Stromal cell of bone marrow (primary cell): ENCODE measurements at regions not wholly inside any gene's neighbourhood (a gene's known extent, or its start where the extent isn't known, plus 50 kb on each side); places are given as distances from the start of the nearest gene placed in this dataset.
"Not testable (repeated sequence)": the region's sequence is repeated elsewhere in the genome, so short reads cannot be mapped to it uniquely, and the experiment has no call there.

ENCODE experiments used
- DNase-seq: peaks from one replicate; pipeline ENCODE4 v3.0.0-alpha.2; 2012; ENCODE audit warnings: low read depth

DNA sequence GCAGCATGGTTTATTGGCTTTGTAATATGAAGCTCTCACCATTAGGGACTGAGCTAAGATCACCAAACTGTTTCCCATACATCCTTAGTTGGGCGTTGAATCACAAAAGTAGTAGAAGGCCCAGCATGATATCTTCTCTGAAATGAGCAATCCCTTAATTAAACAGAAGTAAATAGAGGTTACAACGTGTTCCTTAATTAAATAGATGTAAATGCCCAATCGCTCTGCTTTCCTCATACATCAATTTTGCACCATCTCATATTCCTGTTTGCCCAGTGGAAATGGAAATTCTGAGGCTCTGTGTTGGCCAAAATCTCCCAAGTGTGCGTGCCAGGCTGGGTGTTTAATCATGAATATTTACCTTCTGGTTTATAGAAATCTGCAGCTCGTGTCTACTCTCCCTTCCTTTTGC is 107.4 kb upstream of the FOXB1 start:
- DNase-seq = no peak

DNA sequence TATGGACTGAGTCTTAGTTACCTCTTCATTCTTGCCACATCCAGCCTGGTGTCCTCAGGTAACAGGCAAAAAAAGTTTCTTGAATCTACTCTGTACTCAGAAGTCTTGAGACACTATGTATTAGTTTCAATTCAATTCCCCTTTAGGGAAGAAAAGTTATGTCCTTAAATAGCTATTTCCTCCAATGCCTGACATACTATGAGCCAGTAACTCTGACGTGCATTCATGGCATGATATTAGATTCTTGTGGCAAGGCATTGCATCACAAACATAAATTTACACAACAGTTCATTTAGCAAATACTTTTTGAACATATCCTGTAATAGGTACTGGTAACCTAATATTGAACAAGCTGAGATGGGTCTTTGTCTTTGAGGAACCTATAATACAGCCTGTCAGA is 109.3 kb upstream of the FOXB1 start:
- no peak for DNase-seq

DNA sequence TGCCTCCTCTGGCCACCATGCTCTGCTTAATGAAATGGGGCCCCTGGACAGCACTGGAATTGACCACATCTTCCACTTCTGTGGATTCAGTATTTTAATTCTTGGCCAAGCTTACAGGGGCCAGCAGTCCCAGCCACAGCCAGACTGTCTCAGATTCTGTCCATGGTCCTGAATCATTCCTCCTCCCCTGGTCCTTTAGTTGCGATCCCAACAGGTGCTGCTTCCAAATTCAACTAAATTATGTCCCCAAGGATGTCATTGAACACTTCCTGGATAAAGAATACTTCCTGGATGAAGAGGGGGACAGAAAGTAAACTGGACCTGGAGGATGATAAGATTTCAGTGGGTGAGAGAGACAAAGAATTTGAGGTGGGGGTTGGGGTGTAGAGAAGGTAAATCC is 111.1 kb upstream of the FOXB1 start:
- no peak for DNase-seq

DNA sequence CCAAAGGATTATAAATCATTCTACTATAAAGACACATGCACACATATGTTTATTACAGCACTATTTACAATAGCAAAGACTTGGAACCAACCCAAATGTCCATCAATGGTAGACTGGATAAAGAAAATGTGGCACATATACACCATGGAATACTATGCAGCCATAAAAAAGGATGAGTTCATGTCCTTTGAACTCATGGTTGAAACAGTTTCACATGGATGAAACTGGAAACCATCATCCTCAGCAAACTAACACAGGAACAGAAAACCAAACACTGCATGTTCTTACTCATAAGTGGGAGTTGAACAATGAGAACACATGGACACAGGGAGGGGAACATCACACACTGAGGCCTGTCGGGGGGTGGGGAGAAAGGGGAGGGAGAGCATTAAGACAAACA is 116.2 kb upstream of the FOXB1 start:
- not testable (repeated sequence) for DNase-seq

- DNase-seq = no peak
These were observed 116.9 kb upstream of the FOXB1 start for GRCh38 chr15:59887211-59887610.

GRCh38 chr15:59886441-59886840 is 117.7 kb upstream of the FOXB1 start:
- DNase-seq = no peak

DNA sequence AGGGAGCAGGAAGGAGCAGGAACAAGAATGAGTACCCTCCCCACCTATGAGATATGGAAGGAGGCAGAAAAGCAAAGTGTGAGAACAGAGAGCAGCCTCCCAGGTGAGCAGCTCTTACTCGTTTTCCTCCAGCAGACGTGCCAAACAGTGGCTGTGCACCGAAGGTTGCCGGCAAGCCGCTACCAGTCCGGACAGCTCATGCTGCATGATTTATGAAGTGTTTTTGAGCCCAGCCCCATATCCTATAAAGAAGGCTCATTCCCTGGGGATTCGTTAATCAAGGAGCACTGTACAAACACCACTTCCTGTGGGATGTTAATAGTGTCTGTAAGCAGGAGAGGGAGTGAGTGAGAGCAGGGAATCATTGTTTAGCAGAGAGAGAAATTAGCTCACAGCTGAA is 118.3 kb upstream of the FOXB1 start:
- no peak for DNase-seq

DNA sequence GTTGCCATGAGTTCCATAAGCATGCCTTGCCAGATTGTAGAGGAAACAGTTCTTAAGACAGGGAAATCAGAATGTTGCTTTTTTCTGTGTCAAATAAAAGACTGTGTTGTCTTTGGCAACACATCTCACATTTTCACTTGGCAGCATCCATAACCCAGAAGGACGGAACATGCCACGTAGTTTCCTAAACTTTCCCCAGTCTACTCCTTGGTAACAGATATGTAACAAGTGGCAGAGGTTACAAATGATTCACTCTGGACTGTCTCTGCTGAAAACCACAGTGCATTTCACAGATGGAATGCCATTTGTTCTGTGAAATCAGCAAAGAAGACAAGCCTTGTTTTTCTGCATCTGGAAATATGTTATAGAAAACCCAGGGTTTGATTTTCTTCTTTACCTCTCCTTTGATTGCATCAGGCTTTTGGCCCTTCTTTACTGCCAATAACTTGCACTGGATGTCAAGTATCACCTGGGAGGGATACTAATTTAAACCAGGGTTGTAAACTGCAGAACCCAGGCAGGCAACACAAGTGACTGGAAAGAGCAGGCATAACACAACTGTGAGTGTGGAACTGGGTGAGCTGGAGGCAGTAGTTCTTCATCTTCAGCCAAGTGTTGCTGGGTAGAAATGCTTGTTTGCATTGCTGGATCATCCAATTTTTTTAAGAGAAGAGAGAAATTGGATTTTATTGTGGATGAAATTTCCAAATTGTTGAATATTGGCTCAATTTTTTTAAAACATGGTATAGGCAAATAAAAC is 124.4 kb upstream of the FOXB1 start:
- peak; percentile 71 for DNase-seq

GRCh38 chr15:59876140-59876539 is 128.0 kb upstream of the FOXB1 start:
- no peak for DNase-seq

- no peak for DNase-seq
These were observed 130.4 kb upstream of the FOXB1 start for GRCh38 chr15:59873644-59874272.

DNA sequence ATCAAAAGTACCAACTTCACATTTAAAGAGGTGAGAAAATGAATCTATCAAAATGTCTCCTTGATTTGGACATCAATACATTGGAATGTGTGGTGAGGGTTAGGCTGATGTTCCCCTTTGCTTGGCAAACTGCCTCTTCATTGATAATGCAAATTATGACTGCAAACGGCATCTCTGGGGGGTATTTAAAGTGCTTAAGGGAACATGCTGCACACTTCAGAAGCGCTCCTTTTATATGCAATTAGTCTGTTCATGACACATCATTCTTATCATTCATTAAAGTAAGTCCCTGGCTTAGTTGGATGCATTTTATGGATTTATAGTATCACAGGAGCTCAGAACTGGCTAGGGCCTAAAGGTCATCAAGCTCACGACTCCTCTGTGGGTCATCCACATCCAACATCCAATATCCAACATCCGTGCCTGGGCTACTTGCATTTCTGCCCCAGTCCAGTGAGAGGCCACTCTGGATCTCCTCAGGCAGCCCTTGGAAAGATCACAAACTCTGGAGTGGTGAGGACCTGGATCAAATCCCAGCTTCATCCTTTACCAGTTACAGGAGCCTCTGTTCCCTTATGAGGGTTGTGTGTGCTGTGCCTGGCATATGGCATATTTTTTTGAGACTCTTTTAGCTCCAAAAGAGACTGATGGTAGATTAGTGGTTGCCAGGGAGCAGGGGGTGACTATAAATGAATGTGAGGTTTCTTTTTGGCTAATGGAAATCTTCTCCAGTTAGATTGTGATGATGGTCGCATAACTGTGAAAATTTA is 136.8 kb upstream of the FOXB1 start:
- no peak for DNase-seq

- DNase-seq = no peak
These were observed 137.5 kb upstream of the FOXB1 start for GRCh38 chr15:59866642-59867041.

DNA sequence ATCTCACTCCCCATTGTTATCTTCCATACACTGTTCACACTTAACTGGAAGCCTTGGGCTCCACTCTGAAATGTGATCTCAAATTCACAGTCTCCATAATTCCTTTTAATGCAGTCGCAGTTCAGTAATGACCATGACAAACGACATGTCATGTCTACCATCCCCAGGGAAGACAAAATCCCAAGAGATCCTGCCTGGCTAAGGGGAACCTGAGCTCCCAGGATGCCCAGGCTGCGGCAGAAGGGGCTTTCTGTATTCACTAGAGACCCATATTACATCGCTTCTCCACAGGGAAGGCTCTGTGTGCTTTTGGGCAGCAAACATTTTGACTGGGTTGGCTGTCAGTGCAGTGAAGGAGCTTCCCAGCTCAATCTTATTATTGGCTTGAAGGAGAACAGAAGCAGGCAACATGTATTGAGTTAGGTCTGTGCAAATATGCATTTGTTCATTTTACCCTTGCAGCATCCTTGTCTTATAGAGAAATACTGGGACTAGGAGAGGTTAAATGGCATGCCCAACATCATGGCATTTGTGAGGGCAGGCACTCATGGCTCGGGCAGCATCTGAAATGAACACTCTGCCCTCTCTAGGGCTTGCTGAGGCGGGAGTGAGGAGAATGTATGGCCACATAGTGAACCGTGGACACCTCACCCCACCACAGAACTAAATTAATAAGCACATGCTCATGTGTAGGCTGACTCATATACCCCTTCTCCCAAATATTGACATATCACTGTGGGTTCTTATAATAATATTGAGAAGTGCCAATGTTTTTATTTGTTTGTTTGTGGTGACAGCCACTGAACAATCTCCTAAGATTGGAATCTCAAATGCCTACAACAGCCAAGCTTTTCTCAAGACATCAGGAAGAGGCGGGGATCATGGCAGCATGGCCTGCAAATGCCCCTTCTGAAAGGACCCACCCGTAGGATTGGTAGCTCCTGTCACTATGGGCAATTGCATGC is 141.6 kb upstream of the FOXB1 start:
- DNase-seq = no peak

- DNase-seq = no peak
These were observed 156.1 kb upstream of the FOXB1 start for GRCh38 chr15:59847968-59848367.

- no peak for DNase-seq
These were observed 156.9 kb upstream of the BNIP2 start for GRCh38 chr15:59845942-59846499.

DNA sequence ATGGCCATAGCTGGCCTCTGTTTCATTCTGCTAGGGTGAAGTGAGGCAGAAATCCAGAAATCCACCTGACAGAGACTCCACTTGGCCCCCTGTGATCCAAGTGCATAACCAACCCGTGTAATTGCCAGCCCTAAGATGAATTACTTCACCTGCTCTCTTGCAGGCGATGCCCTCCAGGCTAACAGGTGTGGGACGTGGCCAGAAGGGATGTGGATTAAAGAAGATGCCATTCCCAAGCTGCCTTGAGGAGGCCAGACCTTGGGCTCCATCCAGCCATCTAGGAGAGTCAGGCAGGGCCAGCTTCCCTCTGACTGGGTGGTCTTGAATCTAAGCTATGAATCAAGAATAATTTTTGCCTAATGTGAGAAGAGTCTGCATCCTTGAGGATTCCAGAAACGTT is 154.5 kb upstream of the BNIP2 start:
- DNase-seq = no peak

DNA sequence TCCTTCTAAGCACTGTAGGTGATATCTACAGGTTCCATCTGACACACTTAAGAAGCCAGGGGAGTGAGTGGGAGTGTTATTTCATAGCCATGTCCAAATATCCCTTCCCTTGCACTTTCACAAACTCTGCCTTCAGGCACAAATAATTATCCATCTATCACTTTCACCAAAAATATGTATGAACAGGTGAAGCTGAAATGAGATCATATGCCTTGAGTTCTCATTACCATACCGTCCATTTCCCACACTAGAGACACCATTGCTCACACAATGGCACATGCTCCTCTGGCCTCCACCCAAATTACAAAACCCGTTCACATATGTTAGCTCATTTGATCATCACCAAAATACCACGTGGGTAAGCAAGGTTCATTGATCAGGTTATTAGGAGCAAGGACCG is 151.9 kb upstream of the BNIP2 start:
- DNase-seq = no peak

- DNase-seq = no peak
These were observed 150.8 kb upstream of the BNIP2 start for GRCh38 chr15:59839906-59840305.

DNA sequence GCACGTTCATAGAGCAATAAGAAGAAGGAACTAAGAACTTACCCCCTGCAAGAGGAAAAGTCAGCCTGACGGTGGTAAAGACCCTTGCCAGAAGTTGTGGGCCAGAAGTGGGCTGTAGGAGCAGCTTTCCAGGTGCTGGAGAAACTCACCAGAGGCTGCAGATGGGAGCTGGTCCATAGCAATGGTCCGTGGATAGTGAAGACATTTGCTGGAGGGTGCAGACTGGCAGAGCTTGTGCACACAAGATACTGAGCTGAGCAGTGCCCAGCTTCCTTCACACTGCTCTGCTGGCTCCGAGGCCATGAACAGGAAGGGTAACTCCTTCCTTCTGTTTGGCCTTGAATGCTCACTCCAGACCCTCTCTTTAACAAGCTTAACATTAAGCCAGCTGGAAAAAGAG is 149.8 kb upstream of the BNIP2 start:
- no peak for DNase-seq

DNA sequence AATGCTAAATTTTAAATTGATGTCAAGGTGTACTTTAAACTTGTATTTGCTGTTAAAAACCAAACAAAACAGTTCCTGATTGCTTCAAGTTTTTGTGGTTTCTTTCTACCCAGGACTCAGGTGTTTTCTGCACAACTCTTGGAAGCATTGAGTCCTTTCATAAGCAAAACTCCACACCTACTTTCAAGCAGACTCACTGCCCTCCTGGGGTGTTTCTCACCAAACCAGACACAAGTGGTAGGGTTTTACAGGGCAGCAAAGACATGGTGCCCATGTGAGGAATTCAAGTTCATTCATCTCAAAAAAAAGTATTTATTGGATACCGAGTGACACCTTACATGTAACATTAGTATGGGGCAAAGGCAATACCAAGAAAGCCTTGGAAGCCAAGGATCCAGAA is 146.7 kb upstream of the BNIP2 start:
- no peak for DNase-seq

GRCh38 chr15:59834528-59834927 is 145.4 kb upstream of the BNIP2 start:
- no peak for DNase-seq

DNA sequence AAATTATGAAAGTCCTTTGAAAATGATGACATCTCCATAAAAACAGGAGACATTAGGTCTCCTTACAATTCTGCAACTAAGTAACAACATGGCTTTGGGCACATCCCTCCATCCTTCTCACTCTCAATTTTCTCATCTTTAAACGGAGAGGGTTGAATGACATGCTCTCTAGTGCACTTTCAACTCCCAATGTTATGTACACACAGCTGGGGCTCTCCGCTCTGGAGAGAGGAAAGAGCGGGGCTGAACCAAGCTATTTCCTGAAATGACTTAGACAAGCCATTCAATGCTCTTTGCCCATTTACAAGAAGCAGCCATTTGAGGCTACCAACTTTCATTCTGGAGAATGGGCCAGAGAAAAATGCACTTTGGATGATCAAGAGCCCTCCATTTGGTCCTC is 144.2 kb upstream of the BNIP2 start:
- no peak for DNase-seq
